Cerebellar cortex (tissue), 1 donor: ENCODE measurements at regions not wholly inside any gene's neighbourhood (a gene's known extent, or its start where the extent isn't known, plus 50 kb on each side); places are given as distances from the start of the nearest gene placed in this dataset.
"Not testable (repeated sequence)": the region's sequence is repeated elsewhere in the genome, so short reads cannot be mapped to it uniquely, and the experiment has no call there.

Experiments
- DNase-seq: peaks from one replicate; pipeline ENCODE4 v3.0.0-alpha.2; 2015; ENCODE audit warnings: low spot score

DNA sequence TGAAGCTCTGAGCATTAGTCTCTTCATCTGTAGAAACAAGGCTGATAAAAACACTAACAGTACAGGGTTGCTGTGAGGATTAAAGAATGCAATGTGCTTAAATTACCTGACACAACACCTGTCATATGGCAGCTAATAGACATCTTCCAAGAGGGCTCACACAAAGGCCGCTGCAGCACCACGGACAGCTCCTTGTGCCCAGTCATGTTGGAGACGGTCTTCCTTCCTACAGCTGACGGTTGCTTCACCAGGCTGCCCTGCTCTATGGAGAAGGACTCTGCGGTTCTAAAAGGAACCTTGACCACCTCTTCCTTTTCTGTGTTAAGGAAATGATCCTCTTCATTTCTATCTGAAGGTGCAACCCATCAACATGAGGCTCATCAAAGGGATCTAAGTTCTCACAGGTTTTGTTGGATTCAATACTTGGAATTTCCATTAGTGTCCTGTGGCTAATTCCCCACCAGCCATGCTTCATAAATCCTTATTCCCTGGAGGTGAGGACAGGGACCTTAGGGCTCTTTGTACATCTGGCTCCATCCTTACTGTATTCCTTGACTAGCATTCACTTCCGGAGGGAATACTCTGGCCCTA lies 138.9 kb upstream of the CES5A start:
- DNase-seq: no peak

DNA sequence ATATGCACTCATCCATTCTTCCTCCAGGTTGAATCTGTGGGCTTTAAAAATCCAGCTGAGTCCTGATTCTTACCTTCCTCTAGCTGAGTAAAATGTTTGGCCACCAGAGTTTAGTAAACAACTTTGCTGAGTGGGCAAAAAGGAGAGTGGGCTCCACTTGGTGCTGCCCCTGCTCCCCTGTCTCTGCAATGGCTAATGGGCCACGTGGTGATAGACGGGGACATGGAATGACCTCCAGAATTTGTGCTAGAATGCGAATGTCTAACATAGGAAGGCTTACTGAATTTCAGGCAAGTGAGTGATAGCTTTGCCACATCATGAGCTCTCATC lies 137.3 kb upstream of the CES5A start:
- no peak for DNase-seq

DNA sequence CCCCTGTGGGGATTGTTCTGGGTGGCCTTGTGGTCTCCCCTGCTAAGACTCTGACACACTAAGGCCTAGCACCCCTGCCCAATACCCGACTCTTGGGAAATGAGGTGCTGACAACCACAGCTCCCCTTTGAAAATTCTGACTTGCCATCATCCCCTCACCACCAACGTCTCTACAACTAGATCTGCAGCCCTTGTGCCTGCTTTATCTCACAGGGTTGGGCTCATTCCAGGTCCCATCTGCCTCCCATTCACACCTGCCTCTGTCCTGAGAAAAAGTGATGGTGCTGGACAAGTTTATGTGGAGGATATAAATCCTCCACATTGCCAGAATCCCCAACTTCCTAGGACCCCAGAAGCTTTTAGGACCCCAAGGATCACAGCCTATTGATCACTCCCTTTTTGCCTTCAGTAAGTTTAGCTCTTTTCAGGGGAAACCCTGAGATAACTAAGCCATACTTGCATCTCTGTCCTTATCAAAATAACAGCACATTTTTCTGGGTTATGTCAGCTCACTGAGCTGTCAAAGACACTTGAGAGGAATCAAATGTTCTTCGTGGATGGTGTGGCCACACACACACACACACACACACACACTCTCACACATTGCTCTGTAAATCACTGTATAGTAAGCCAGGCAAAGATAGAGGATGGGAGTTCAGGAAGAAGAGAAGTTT lies 136.8 kb upstream of the CES5A start:
- DNase-seq: no peak

DNA sequence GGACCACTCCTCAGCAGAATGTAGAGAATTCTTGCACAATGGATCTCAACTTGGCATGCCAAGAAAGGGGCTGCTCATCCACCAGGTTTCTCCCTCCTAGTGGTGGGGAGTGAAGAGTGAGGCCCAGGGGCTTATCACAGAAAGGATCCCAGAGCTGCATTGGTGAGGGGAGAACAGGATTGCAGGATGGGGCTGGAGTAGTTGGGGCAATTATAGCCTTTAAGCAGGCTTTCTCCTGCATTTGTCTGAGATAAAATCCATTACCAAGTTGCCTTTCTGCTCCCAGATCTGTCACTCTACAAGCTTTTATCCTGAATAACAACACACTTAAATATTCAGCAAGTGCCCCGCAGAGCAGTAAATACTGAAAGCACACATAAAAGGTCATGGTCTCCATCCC lies 130.8 kb upstream of the CES5A start:
- no peak for DNase-seq

DNA sequence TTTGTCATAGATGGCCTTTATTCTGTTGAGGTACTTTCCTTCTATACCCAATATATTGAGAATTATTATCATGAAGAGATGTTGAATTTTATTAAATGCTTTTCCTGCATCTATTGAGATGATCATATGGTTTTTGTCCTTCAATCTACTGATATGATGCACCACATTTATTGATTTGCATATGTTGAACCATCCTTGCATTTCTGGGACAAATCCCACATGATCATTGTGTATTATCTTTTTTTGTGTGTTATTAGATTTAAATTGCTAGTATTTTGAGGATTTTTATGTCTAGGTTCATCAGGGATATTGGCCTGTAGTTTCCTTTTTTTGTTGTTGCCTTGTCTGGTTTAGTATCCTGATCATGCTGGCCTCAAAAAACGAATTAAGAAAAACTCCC lies 124.5 kb upstream of the CES5A start:
- DNase-seq: no peak

DNA sequence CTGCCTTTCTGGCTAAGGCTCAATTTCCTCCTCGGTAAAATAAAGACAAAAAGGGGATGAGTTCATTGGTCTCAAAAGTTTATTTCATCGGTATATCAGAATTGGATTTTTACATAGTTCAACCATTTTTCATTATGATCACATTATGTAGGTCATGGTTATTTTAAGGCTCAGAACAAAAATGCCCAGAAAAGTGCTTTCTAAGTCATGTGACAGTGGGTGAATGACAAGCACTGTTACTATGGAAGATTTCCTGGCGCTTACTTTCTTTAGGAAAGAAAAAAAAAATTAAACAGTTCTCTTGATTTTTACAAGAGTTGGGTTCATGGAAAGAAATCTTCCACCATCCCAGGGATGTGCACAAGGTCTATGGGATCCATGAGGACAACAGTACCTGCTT lies 117.9 kb upstream of the CES5A start:
- no peak for DNase-seq

DNA sequence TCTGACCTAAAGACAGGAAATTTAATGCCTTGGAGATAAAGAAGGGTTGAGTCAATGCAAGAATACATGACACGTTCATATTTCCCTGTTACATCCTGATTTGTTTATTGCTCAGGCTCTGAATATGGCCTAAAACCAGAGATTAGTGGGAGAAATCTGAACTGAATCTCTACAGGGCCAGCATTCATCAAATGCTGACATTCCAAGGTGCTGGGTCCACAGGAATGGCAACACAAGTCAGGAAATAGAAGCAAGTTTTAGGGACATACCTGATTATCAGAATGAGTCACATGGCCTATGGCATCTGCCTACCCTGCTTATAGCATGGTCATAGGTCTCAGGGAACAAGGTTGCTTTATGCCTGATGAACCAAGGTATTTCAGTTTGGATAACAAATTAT lies 117.4 kb upstream of the CES5A start:
- DNase-seq: no peak

DNA sequence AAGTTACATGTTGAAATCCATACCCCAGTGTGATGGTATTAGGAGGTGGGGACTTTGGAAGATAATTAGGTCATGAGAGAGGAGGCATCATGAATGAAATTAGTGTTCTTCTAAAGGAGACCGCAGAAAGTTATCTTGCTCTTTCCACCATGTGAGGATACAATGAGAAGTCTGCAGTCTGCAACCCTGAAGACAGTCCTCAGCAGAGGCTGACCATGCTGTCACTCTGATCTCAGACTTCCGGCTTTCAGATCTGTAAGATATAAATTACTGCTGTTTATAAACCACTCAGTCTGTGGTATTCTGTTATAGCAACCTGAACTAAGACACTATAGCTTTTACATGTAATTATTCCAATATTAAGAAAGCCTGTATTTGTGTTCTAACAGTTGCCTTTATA lies 116.7 kb upstream of the CES5A start:
- no peak for DNase-seq

DNA sequence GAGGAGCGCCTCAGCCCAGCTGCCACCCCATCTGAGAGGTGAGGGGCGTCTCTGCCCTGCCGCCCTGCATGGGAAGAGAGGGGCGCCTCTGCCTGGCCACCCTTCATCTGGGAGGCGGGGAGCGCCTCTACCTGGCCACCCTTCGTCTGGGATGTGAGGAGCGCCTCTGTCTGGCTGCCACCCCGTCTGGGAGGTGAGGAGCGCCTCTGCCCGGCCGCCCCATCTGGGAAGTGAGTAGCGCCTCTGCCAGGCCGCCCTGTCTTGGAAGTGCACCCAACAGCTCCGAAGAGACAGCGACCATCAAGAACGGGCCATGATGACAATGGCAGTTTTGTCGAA lies 114.4 kb upstream of the CES5A start:
- no peak for DNase-seq

DNA sequence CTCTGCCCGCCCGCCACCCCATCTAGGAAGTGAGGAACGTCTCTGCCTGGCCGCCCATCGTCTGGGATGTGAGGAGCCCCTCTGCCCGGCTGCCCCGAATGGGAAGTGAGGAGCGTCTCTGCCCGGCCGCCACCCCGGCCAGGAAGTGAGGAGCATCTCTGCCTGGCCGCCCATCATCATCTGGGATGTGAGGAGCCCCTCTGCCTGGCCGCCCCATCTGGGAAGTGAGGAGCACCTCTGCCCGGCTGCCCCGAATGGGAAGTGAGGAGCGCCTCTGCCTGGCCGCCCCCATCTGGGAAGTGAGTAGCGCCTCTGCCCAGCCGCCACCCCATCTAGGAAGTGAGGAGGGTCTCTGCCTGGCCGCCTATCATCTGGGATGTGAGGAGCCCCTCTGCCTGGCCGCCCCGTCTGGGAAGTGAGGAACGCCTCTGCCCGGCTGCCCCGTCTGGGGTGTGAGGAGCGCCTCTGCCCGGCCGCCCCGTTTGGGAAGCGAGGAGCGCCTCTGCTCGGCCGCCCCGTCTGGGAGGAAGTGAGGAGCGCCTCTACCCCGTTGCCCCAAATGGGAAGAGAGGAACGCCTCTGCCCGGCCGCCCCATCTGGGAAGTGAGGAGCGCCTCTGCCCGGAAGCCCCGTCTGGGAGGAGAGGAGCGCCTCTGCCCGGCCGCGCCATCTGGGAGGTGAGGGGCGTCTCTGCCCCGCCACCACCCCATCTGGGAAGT lies 113.8 kb upstream of the CES5A start:
- not testable (repeated sequence) for DNase-seq

DNA sequence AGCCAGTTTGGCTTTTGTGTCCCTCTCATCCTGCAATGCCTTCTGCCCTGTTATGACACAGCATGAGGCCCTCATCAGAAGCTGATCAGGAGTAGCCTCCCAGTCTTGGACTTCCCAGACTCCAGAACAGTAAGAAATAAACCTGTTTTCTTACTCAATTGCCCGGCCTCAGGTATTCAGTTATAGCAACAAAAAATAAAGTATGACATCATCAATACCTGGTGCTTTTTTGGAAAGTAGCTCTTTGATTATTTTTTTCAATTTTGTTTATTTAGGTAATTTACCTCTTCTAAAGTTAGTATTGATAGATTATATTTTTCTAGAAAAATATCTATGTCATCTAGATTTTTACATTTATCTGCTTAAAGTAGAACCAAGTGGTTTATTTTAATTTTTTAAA lies 112.8 kb upstream of the CES5A start:
- DNase-seq: no peak

DNA sequence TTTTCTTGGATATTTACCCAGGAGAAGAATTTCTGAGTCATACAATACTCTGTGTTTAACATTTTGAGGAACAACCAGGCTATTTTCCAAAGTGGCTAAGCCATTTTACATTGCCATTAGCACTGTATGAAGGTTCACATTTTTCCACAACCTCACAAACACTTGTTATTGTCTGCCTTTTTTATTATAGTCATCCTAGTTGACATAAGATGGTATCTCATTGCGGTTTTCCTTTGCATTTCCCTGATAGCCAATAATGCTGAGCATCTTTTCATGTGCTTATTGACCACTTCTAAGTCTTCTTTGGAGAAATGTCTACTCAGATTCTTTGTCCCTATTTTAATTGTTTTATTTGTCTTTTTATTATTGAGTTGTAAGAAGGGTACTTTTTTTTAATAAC lies 107.4 kb upstream of the CES5A start:
- DNase-seq: no peak

DNA sequence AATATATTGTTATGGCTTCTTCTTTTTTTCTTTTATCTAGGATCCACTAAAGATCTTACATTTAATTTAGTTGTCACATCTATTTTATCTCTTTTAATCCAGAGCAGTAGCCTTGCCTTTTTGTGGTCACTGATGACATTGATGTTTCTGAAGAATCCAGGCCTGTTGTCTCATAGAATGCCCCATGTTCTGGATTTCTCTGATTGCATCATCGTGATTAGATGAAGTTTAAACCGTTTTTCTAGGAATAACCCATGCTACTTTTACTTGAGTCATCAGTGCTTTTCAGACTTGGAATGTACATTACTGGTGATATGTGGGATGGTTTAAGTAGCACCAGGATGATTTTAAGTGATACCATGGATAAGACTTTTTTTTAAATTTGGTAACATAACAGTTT lies 106.4 kb upstream of the CES5A start:
- no peak for DNase-seq

DNA sequence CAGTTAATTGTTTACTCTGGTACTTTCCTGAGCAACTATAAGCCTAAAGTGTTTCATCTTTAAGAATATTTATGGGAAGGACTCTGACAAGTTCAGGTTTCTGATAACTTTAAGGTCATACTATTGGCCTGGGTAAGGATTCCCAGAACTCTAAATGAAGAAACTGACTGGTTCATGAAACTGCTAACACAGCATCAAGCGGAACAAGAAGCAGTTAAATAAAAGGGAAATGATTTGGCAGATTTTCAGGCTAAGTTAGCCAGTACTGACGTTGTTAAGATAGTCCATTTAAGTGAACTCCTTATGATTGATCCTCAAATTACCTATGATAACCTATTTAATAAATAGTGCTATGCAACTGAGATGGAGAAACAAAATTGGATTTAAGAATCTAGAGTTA lies 101.6 kb upstream of the CES5A start:
- no peak for DNase-seq

DNA sequence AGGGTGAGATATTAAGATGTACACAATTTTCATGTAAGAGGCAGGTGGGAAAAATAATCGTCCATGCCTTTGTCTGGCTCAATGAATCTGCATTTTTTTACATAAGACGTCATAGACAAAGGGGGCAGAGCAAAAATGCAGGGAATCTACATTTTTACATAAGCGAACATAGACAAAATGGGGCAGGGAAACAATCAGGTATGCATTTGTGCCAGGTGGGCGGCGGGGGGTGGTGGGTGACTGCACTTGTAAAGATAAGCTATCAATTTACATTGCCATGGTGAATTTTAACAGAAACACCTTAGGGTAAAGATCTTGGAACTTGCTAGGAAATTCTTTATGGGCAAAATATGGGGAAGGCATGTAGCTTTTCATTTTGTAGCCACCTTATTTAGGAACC lies 96.3 kb upstream of the CES5A start:
- no peak for DNase-seq

DNA sequence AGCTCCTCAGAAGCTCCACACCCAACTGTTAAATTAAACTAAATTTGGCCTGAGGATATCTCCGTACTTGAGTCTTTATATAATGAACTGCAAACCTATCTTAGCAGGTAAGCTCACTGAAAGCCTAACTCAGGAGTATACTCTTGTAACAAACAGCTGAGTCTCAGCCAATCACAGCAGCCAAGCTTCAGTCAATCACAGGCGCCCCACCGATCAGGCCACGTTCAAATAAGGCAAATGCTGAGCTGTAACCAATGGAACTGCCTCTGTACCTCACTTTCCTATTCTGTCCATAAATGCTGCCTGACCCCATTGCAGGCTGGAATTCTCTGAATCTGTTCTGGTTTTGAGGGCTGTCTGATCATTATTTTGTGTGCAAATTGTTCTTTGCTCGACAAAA lies 93.0 kb upstream of the CES5A start:
- no peak for DNase-seq

DNA sequence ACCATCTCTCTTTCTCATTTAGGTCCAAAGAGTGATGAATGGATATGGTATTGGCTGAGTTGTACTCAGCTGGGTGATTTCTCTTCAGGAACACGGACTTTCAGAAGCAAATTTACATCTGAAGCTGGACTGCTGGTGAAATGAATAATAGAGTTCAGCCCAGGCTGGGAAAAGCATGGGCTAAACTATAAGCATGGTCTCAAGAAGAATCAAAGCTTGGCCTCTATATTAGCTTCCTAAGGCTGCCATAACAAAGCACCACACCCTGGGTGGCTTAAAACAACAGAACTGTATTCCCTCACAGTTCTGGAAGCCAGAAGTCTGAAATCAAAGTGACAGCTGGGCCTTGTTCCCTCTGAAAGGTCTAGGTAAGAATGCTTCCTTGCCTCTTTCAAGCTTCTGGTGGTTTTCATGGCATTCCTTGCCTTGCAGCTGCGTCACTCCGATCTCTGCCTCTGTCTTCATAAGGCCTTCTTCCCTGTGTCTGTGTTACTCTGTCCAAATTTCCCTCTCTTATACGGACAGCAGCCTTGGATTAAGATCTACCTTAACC lies 89.8 kb upstream of the CES5A start:
- DNase-seq: no peak

DNA sequence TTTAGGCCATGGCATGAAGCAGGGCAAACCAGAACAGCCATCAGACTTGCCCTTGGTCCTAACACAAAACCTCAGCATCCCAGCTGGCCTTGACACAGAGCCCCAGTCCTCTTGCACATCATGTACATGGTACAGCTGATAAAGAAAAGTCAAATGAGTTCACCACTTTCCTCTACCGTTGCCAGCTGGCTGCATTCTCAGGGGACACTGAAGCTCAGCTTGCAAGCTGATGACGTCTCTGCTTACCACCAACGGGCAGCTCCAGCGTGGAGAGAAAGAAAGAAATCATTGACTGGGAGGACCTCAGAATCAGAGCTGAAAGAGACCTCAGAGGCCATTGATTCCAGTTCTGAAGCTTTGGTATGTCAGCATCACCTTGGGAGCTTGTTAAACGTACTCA lies 80.7 kb upstream of the CES5A start:
- DNase-seq: no peak

DNA sequence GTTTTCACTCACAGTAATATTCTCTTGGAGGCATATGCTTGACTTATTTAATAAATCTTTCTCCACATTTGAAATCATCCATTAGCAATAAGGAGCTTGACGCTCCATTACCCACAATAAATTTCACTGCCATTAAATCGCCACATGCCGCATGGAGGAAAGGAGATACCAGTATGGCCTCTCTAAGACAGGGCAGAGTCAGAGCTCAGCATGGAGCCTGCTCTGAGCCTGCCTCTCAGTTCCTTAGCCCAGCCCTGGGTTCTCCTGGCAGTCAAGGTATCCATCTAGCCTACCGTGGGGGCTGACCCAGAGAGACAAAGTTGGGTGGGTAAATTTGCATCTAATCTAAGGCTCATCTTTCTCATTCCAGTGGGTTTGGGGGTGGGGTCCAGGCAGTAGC lies 80.3 kb upstream of the CES5A start:
- DNase-seq: no peak

DNA sequence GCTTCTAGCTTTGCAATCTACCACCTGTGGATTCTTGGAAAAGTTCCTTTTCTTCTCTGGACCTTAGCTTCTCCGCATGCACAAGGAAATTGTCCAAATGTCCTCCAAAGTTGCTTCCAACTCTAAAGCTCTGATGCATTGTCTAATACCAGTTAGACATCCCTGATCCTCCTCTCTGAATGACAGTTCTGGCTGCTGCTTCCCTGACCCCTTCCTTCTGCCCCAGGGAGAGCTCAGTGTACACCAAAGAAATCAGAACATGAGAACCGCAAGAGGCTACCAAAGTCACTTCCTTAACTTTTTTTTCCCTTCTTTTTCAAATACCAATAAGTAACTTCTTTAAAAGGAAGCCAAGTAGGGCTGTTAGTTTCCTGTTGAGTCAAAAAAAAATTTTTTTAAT lies 79.7 kb upstream of the CES5A start:
- no peak for DNase-seq

DNA sequence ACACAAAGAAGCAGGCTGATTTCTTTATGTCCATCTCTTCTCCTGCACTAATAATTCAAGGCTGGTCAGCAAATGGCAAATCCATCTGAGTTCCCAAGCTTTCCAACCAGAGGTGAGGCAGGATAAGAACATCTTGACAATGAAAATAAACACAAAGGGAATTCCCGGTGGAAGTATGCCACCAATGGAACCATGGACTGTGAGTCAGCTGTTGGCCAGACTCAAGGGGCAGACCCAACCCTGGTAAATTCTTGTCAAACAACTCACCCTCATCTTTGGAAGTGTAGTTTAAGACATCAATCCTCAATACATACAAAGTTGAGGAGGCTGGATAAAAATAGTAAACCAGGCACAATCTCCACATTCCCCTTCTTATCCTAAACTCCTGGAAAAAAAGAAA lies 74.3 kb upstream of the CES5A start:
- no peak for DNase-seq

DNA sequence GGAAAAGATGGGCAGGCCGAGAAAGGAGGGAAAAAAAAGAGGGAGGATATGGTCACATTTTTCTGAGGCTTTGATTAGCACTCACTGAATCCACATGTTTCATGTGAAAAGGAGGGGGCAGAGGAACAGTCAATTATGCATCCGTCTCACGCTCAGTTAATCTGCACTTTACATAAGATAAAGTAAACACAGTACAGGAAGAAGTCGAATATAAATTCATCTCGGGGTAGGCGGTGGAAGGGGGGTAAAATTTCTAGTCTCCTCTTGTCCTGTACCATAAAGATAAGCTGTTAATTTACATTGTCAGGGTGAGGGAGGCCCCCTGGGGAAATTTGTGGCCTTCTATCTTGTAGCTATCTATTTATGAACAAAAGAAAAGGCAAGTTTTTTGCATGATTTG lies 73.1 kb upstream of the CES5A start:
- DNase-seq: no peak

DNA sequence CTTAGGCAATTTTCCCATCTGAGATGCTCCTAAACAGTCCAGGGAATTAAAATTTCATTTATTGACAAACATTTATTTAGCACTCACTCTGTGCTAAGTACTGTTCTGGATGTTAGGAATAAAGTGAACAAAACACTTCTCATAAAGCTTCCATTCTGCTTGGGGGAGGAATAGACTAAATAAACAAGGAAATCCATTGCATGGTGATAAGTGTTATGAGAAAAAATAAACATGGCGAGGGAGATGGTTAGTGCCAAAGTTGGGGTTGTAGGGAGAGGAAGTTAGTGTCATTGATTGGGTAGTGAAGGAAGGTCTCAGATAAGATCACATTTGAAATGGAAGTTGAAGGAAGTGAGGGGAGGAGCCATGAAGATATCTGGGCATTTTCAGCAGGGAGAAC lies 72.2 kb upstream of the CES5A start:
- no peak for DNase-seq

DNA sequence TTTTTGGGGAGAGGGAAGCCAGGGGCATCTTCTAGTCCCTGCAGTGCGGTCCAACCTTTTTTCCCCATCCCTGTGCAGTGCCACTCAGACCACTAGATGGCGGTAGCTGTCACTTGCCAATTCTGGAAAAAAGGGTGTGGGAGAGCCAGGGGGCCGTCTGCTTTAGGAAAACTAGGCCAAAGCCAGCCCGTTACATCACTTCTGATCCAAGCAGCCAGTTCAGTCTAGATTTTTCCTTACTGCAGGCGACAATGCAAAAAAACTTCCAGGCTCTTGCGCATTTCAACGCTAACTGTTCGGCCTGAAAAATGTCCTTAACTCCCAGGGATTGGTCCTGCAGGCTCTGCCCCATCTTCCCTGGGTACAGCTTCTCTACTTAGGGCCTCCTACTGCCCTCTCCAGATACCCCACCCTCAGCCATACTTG lies 69.2 kb upstream of the CES5A start:
- DNase-seq: peak; percentile 89
